DOHH2 (cell line): ENCODE measurements at regions not wholly inside any gene's neighbourhood (a gene's known extent, or its start where the extent isn't known, plus 50 kb on each side); places are given as distances from the start of the nearest gene placed in this dataset.

Experiments
- EZH2phosphoT487 ChIP-seq: fragments of 200-600 bp; sonication (generic); IDR thresholded peaks from 2 replicates; pipeline ENCODE4 v1.6.1; 2017; ENCODE audit warnings: borderline replicate concordance, mild to moderate bottlenecking, antibody characterized with exemption, low read length, moderate library complexity, mixed read lengths
- TF ChIP-seq, protein P1 (sequence below): fragments of 200-600 bp; sonication (generic); IDR thresholded peaks from one replicate; pipeline ENCODE4 v1.5.1; 2014; ENCODE audit warnings: antibody characterized with exemption, mild to moderate bottlenecking, low read depth, low read length; ENCODE audit not compliant: poor library complexity, severe bottlenecking

DNA sequence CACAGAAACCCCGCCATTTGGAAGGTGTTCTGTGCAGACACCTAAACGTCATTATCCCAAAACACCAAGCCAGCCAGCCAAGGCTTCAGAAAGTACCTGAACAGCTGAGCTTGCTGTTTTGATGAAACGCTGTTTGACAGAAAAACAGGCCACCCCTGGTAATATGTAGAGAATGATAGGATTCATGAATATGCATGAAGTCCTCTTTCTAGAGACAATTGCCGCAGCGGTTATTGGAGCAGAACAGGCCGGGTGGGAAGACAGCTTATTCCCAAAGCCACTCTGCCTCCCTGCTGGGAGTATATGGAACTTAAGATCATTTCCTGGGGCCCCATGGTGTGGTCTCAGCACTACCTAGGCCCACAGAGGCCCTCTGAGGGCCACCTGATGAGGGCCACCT is 229.5 kb downstream of the UQCRFS1 start:
- TF ChIP-seq, protein P1, sequence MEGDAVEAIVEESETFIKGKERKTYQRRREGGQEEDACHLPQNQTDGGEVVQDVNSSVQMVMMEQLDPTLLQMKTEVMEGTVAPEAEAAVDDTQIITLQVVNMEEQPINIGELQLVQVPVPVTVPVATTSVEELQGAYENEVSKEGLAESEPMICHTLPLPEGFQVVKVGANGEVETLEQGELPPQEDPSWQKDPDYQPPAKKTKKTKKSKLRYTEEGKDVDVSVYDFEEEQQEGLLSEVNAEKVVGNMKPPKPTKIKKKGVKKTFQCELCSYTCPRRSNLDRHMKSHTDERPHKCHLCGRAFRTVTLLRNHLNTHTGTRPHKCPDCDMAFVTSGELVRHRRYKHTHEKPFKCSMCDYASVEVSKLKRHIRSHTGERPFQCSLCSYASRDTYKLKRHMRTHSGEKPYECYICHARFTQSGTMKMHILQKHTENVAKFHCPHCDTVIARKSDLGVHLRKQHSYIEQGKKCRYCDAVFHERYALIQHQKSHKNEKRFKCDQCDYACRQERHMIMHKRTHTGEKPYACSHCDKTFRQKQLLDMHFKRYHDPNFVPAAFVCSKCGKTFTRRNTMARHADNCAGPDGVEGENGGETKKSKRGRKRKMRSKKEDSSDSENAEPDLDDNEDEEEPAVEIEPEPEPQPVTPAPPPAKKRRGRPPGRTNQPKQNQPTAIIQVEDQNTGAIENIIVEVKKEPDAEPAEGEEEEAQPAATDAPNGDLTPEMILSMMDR = no peak
- TF ChIP-seq EZH2phosphoT487 = no peak
